HCT116 (cell line): ENCODE measurements at regions not wholly inside any gene's neighbourhood (a gene's known extent, or its start where the extent isn't known, plus 50 kb on each side); places are given as distances from the start of the nearest gene placed in this dataset.

Experiments used
- ATAC-seq: fragments of 200-7000 bp; cut with Tn5 transposase; 2 replicates; pipeline ENCODE4 v1.9.1; 2020; ENCODE audit warnings: mild to moderate bottlenecking, moderate library complexity
- BruUV-seq: library from RNA; stranded (reverse); fragments of 400-500 nt; replicated peaks from 2 replicates; lab custom pipeline; 2021; lab: Mats Ljungman, UMichigan
- CTCF ChIA-PET: fragments of 300-600 bp; sonication (Branson Sonifier 250); formaldehyde crosslinking; loops from one replicate; lab custom pipeline; 2021; ENCODE audit warnings: antibody characterized with exemption; lab: Charles Lee
- POLR2A ChIA-PET: fragments of 300-600, 350-600 bp; sonication (Branson Sonifier 250); formaldehyde crosslinking; loops from one replicate; lab custom pipeline; 2021; ENCODE audit warnings: antibody characterized with exemption; lab: Charles Lee
- RAD21 ChIA-PET, 2 experiments: fragments of 300-600 bp; sonication (Branson Sonifier 250); formaldehyde crosslinking; loops; one replicate each; lab custom pipeline; 2023; ENCODE audit warnings: low total read pairs in 2 of 2; ENCODE audit not compliant: uncharacterized antibody in 2 of 2, unreplicated experiment in 2 of 2, low non-redundant PET in 1 of 2; lab: Charles Lee
- DNase-seq: peaks from one replicate; pipeline ENCODE4 v3.0.0-alpha.2; 2010; ENCODE audit warnings: low read depth, low spot score
- H2AFZ ChIP-seq: fragments of 200-600 bp; shearing (Covaris generic), sonication (generic); 2 replicates; pipeline ENCODE4 v1.6.1; 2017; ENCODE audit warnings: low read depth, mixed run types, mixed read lengths, antibody characterized with exemption, low read length; ENCODE audit not compliant: poor library complexity, severe bottlenecking
- H3K27ac ChIP-seq: 2 replicates; pipeline ENCODE4 v1.5.1; 2012; ENCODE audit warnings: low read depth, low read length
- H3K27me3 ChIP-seq: fragments of 200-600 bp; sonication (generic); 2 replicates; pipeline ENCODE4 v1.6.1; 2016; ENCODE audit warnings: mixed run types, low read length, mixed read lengths; ENCODE audit not compliant: insufficient read depth
- H3K36me3 ChIP-seq, 2 experiments: fragments of 200-500 bp in 1 of 2; fragments of 200-600 bp in 1 of 2; sonication (Bioruptor generic) in 1 of 2; sonication (generic) in 1 of 2; 2 replicates each; pipeline versions ENCODE4 v1.5.1 to v1.6.1; 2014 to 2016; ENCODE audit warnings: low read length in 2 of 2, inconsistent platforms in 1 of 2, mixed read lengths in 1 of 2, mixed run types in 1 of 2; ENCODE audit not compliant: insufficient read depth in 2 of 2, control insufficient read depth in 1 of 2
- H3K4me1 ChIP-seq, 2 experiments: fragments of 200-600 bp in 1 of 2; sonication (generic) in 1 of 2; 2 replicates each; pipeline versions ENCODE4 v1.5.1 to v1.6.1; 2012 to 2017; ENCODE audit warnings: low read length in 2 of 2, inconsistent platforms in 1 of 2, mild to moderate bottlenecking in 1 of 2, mixed read lengths in 1 of 2, mixed run types in 1 of 2, moderate library complexity in 1 of 2; ENCODE audit not compliant: insufficient read depth in 2 of 2, control insufficient read depth in 1 of 2
- H3K4me2 ChIP-seq: fragments of 200-600 bp; sonication (generic); 2 replicates; pipeline ENCODE4 v1.6.1; 2017; ENCODE audit warnings: mixed run types, low read length, mixed read lengths
- H3K4me3 ChIP-seq, 2 experiments: fragments of 200-600 bp in 1 of 2; sonication (generic) in 1 of 2; replicated peaks in 1 of 2; 2 replicates each; pipeline ENCODE4 v1.5.1; 2011 to 2016; ENCODE audit warnings: low read length in 2 of 2, control low read depth in 1 of 2, low read depth in 1 of 2, mild to moderate bottlenecking in 1 of 2, mixed read lengths in 1 of 2, mixed run types in 1 of 2
- H3K79me2 ChIP-seq: fragments of 200-600 bp; sonication (generic); 2 replicates; pipeline ENCODE4 v1.6.1; 2017; ENCODE audit warnings: mild to moderate bottlenecking, mixed run types, low read length, moderate library complexity, mixed read lengths; ENCODE audit not compliant: insufficient read depth
- H3K9ac ChIP-seq: fragments of 200-600 bp; sonication (generic); 2 replicates; pipeline ENCODE4 v1.6.1; 2016; ENCODE audit warnings: low read length, mixed read lengths
- H3K9me2 ChIP-seq: fragments of 200-600 bp; sonication (generic), shearing (Covaris generic); 2 replicates; pipeline ENCODE4 v1.6.1; 2017; ENCODE audit warnings: mixed run types, mild to moderate bottlenecking, moderate library complexity; ENCODE audit not compliant: insufficient read depth
- H3K9me3 ChIP-seq, 2 experiments: fragments of 200-500 bp in 1 of 2; fragments of 200-600 bp in 1 of 2; sonication (Bioruptor generic) in 1 of 2; sonication (generic) in 1 of 2; 2 replicates each; pipeline ENCODE4 v1.6.1; 2014 to 2017; ENCODE audit warnings: low read length in 2 of 2, mixed read lengths in 2 of 2, inconsistent platforms in 1 of 2, low read depth in 1 of 2, mild to moderate bottlenecking in 1 of 2, mixed run types in 1 of 2, moderate library complexity in 1 of 2; ENCODE audit not compliant: control insufficient read depth in 1 of 2, insufficient read depth in 1 of 2
- H4K20me1 ChIP-seq: fragments of 200-600 bp; sonication (generic), shearing (Covaris generic); 2 replicates; pipeline ENCODE4 v1.6.1; 2017; ENCODE audit warnings: mixed run types, mild to moderate bottlenecking, moderate library complexity; ENCODE audit not compliant: insufficient read depth
- CEBPB ChIP-seq: IDR thresholded peaks from 2 replicates; pipeline ENCODE4 v1.6.1; 2012; ENCODE audit warnings: low read depth
- ELF1 ChIP-seq: IDR thresholded peaks from 2 replicates; pipeline ENCODE4 v1.6.1; 2012; ENCODE audit warnings: low read depth, borderline replicate concordance
- EZH2phosphoT487 ChIP-seq: fragments of 200-600 bp; IDR thresholded peaks from 2 replicates; pipeline ENCODE4 v1.6.1; 2018; ENCODE audit warnings: antibody characterized with exemption, borderline replicate concordance
- POLR2A ChIP-seq: IDR thresholded peaks from 2 replicates; pipeline ENCODE4 v1.7.0; 2011; ENCODE audit warnings: borderline replicate concordance; ENCODE audit not compliant: insufficient read depth, insufficient read length; ENCODE audit errors: extremely low read depth
- POLR2AphosphoS5 ChIP-seq: IDR thresholded peaks from 2 replicates; pipeline ENCODE4 v1.6.1; 2011; ENCODE audit warnings: mild to moderate bottlenecking, low read depth, low read length, moderate library complexity
- REST ChIP-seq: IDR thresholded peaks from 2 replicates; pipeline ENCODE4 v1.6.1; 2012; ENCODE audit warnings: low read depth
- SRF ChIP-seq: IDR thresholded peaks from 2 replicates; pipeline ENCODE4 v1.6.1; 2012; ENCODE audit warnings: low read depth
- YY1 ChIP-seq: IDR thresholded peaks from 2 replicates; pipeline ENCODE4 v1.6.1; 2011; ENCODE audit warnings: low read length, low read depth, moderate library complexity, mild to moderate bottlenecking; ENCODE audit not compliant: insufficient replicate concordance; ENCODE audit errors: extremely low read depth
- ZFX ChIP-seq: fragments of 450-650 bp; IDR thresholded peaks from 2 replicates; pipeline ENCODE4 v1.6.1; 2017
- ZNF274 ChIP-seq: fragments of 200-500 bp; sonication (Bioruptor generic); IDR thresholded peaks from 2 replicates; pipeline ENCODE4 v1.6.1; 2014; ENCODE audit warnings: mild to moderate bottlenecking, low read depth, low read length, inconsistent platforms
- intact Hi-C: fragments of 100-400 bp; cut with micrococcal nuclease; formaldehyde crosslinking; loops from 2 replicates; pipeline ENCODE4 v1.10.0; 2022
- TF ChIP-seq, protein P1 (sequence below), 3 experiments: fragments of 200-600 bp in 1 of 3; sonication (generic) in 1 of 3; IDR thresholded peaks in 2 of 3; conservative IDR thresholded peaks in 1 of 3; 2 replicates each; pipeline ENCODE4 v1.5.1; 2012 to 2017; ENCODE audit warnings: low read depth in 2 of 3, low read length in 2 of 3, antibody characterized with exemption in 1 of 3, borderline replicate concordance in 1 of 3, control low read depth in 1 of 3, mild to moderate bottlenecking in 1 of 3, mixed read lengths in 1 of 3, mixed run types in 1 of 3, moderate library complexity in 1 of 3; ENCODE audit not compliant: insufficient read depth in 1 of 3
- TF ChIP-seq, protein P2 (sequence below): IDR thresholded peaks from 2 replicates; pipeline ENCODE4 v1.6.1; 2011; ENCODE audit warnings: mild to moderate bottlenecking, low read length, moderate library complexity; ENCODE audit not compliant: insufficient replicate concordance; ENCODE audit errors: extremely low read depth

GRCh38 chr20:55615818-55616217, 389.5 kb downstream of the CBLN4 start (continued):
- no peak for TF ChIP-seq REST
- no peak for TF ChIP-seq ZFX
- TF ChIP-seq, protein P1, sequence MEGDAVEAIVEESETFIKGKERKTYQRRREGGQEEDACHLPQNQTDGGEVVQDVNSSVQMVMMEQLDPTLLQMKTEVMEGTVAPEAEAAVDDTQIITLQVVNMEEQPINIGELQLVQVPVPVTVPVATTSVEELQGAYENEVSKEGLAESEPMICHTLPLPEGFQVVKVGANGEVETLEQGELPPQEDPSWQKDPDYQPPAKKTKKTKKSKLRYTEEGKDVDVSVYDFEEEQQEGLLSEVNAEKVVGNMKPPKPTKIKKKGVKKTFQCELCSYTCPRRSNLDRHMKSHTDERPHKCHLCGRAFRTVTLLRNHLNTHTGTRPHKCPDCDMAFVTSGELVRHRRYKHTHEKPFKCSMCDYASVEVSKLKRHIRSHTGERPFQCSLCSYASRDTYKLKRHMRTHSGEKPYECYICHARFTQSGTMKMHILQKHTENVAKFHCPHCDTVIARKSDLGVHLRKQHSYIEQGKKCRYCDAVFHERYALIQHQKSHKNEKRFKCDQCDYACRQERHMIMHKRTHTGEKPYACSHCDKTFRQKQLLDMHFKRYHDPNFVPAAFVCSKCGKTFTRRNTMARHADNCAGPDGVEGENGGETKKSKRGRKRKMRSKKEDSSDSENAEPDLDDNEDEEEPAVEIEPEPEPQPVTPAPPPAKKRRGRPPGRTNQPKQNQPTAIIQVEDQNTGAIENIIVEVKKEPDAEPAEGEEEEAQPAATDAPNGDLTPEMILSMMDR (IDR thresholded peaks at IDR 0.05 in 2 of 3, conservative IDR thresholded peaks at IDR 0.05 in 1 of 3; ENCODE audit: borderline replicate concordance in 1 of 3, insufficient read depth in 1 of 3, low read depth in 2 of 3, low read length in 2 of 3): no peak
- no peak for TF ChIP-seq POLR2A

- no peaks in the 10 kb centered on the region for H4K20me1 ChIP-seq
- H3K4me1 ChIP-seq: no peaks in the 10 kb centered on the region
- CTCF ChIA-PET: no interaction called here
- ATAC-seq (no peak), DNase-seq (no peak)
- RAD21 ChIA-PET: no interaction called here
- no peaks in the 10 kb centered on the region for H3K27me3 ChIP-seq
- H3K79me2 ChIP-seq: no peaks in the 10 kb centered on the region
- no peak overlapping the region for H2AFZ ChIP-seq
- no TSS peak for BruUV-seq
- no peak overlapping the region for H3K27ac ChIP-seq
- POLR2A ChIA-PET: no interaction called here
- no peak overlapping the region for H3K4me2 ChIP-seq
- intact Hi-C loops: no loop called here
- no peaks in the 10 kb centered on the region for H3K9me2 ChIP-seq
- H3K9me3 ChIP-seq: peaks cover 15 to 19% of the 10 kb centered on the region in 2 experiments; a peak in 2 of 4 replicates
- H3K4me3 ChIP-seq: no peak overlapping the region
- no peak overlapping the region for H3K9ac ChIP-seq
- H3K36me3 ChIP-seq: no peaks in the 10 kb centered on the region
- no peak for TF ChIP-seq POLR2AphosphoS5
- TF ChIP-seq EZH2phosphoT487: no peak
- TF ChIP-seq SRF: no peak
- TF ChIP-seq, protein P2, sequence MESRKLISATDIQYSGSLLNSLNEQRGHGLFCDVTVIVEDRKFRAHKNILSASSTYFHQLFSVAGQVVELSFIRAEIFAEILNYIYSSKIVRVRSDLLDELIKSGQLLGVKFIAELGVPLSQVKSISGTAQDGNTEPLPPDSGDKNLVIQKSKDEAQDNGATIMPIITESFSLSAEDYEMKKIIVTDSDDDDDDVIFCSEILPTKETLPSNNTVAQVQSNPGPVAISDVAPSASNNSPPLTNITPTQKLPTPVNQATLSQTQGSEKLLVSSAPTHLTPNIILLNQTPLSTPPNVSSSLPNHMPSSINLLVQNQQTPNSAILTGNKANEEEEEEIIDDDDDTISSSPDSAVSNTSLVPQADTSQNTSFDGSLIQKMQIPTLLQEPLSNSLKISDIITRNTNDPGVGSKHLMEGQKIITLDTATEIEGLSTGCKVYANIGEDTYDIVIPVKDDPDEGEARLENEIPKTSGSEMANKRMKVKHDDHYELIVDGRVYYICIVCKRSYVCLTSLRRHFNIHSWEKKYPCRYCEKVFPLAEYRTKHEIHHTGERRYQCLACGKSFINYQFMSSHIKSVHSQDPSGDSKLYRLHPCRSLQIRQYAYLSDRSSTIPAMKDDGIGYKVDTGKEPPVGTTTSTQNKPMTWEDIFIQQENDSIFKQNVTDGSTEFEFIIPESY: no peak
- no peak for TF ChIP-seq ZNF274
- no peak for TF ChIP-seq CEBPB
- no peak for TF ChIP-seq ELF1
- no peak for TF ChIP-seq YY1
- TF ChIP-seq REST: no peak
Observed at GRCh38 chr20:55614220-55614757, 391.0 kb downstream of the CBLN4 start.
